ENCODE measurements at regions not wholly inside any gene's neighbourhood (a gene's known extent, or its start where the extent isn't known, plus 50 kb on each side); places are given as distances from the start of the nearest gene placed in this dataset.

GRCh38 chr7:155216475-155217272 is 81.0 kb upstream of the INSIG1 start:
- Histone ChIP-seq H3K9me3 (ENCODE audit: insufficient read depth, low read length) (no peaks in the 10 kb centered on the region), H3K9ac (ENCODE audit: low read length) (no peak overlapping the region), H3K4me1 (ENCODE audit: low read length) (0 out of 2 replicates have a peak, but pooled peaks cover 3% of the 10 kb centered on the region), H4K20me1 (ENCODE audit: insufficient read depth, low read length) (no peaks in the 10 kb centered on the region), H2AFZ (ENCODE audit: low read depth, low read length) (no peak overlapping the region), H3K36me3 (replicated peaks; ENCODE audit: low read depth, low read length) (no peaks in the 10 kb centered on the region), H3K79me2 (ENCODE audit: low read length) (no peaks in the 10 kb centered on the region), H3K4me2 (ENCODE audit: low read length) (no peak overlapping the region), H3K4me3 (ENCODE audit: low read length) (no peak overlapping the region), H3K27me3 (ENCODE audit: low read depth, low read length) (no peaks in the 10 kb centered on the region), H3K27ac (ENCODE audit: low read length) (no peak overlapping the region)
- no peak for TF ChIP-seq CTCF (IDR thresholded peaks at IDR 0.05; ENCODE audit: low read depth, low read length)
- TF ChIP-seq EZH2phosphoT487 (IDR thresholded peaks at IDR 0.05; ENCODE audit: low read depth), result no peak

- TF ChIP-seq CTCF (IDR thresholded peaks at IDR 0.05; ENCODE audit: low read depth, low read length), result peak; percentile 42
- TF ChIP-seq EZH2phosphoT487 (IDR thresholded peaks at IDR 0.05; ENCODE audit: low read depth), result no peak
- Histone ChIP-seq H2AFZ (ENCODE audit: low read depth, low read length) (no peak overlapping the region), H3K4me1 (ENCODE audit: low read length) (0 out of 2 replicates have a peak, but pooled peaks cover 3% of the 10 kb centered on the region), H3K4me3 (ENCODE audit: low read length) (no peak overlapping the region), H3K4me2 (ENCODE audit: low read length) (no peak overlapping the region), H3K27me3 (ENCODE audit: low read depth, low read length) (no peaks in the 10 kb centered on the region), H3K9me3 (ENCODE audit: insufficient read depth, low read length) (no peaks in the 10 kb centered on the region), H3K79me2 (ENCODE audit: low read length) (no peaks in the 10 kb centered on the region), H4K20me1 (ENCODE audit: insufficient read depth, low read length) (no peaks in the 10 kb centered on the region), H3K36me3 (replicated peaks; ENCODE audit: low read depth, low read length) (no peaks in the 10 kb centered on the region), H3K9ac (ENCODE audit: low read length) (no peak overlapping the region), H3K27ac (ENCODE audit: low read length) (no peak overlapping the region)
Observed at GRCh38 chr7:155217634-155218033, 80.0 kb upstream of the INSIG1 start.

- H3K36me3 ChIP-seq (replicated peaks; ENCODE audit: low read depth, low read length), result no peaks in the 10 kb centered on the region
- TF ChIP-seq EZH2phosphoT487 (IDR thresholded peaks at IDR 0.05; ENCODE audit: low read depth) (no peak), CTCF (IDR thresholded peaks at IDR 0.05; ENCODE audit: low read depth, low read length) (no peak)
- H3K4me2 ChIP-seq (ENCODE audit: low read length), result no peak overlapping the region
- H3K27ac ChIP-seq (ENCODE audit: low read length), result no peak overlapping the region
- H3K27me3 ChIP-seq (ENCODE audit: low read depth, low read length), result no peaks in the 10 kb centered on the region
- H3K9me3 ChIP-seq (ENCODE audit: insufficient read depth, low read length), result no peaks in the 10 kb centered on the region
- no peaks in the 10 kb centered on the region for H3K79me2 ChIP-seq (ENCODE audit: low read length)
- H3K4me1 ChIP-seq (ENCODE audit: low read length), result 0 out of 2 replicates have a peak, but pooled peaks cover 3% of the 10 kb centered on the region
- H3K9ac ChIP-seq (ENCODE audit: low read length), result no peak overlapping the region
- H3K4me3 ChIP-seq (ENCODE audit: low read length), result no peak overlapping the region
- H2AFZ ChIP-seq (ENCODE audit: low read depth, low read length), result no peak overlapping the region
- no peaks in the 10 kb centered on the region for H4K20me1 ChIP-seq (ENCODE audit: insufficient read depth, low read length)
Observed at GRCh38 chr7:155218276-155219153, 79.2 kb upstream of the INSIG1 start.

- Histone ChIP-seq H3K4me2 (ENCODE audit: low read length) (no peak overlapping the region), H3K4me1 (ENCODE audit: low read length) (0 out of 2 replicates have a peak, but pooled peaks cover 3% of the 10 kb centered on the region), H2AFZ (ENCODE audit: low read depth, low read length) (no peak overlapping the region), H3K9ac (ENCODE audit: low read length) (no peak overlapping the region), H3K9me3 (ENCODE audit: insufficient read depth, low read length) (no peaks in the 10 kb centered on the region), H3K4me3 (ENCODE audit: low read length) (no peak overlapping the region), H4K20me1 (ENCODE audit: insufficient read depth, low read length) (no peaks in the 10 kb centered on the region), H3K27ac (ENCODE audit: low read length) (no peak overlapping the region), H3K36me3 (replicated peaks; ENCODE audit: low read depth, low read length) (no peaks in the 10 kb centered on the region), H3K79me2 (ENCODE audit: low read length) (no peaks in the 10 kb centered on the region), H3K27me3 (ENCODE audit: low read depth, low read length) (no peaks in the 10 kb centered on the region)
- TF ChIP-seq EZH2phosphoT487 (IDR thresholded peaks at IDR 0.05; ENCODE audit: low read depth) (no peak), CTCF (IDR thresholded peaks at IDR 0.05; ENCODE audit: low read depth, low read length) (no peak)
Observed at GRCh38 chr7:155219154-155219531, 78.5 kb upstream of the INSIG1 start.

All from OCI-LY3 (cell line).